ENCODE measurements at regions not wholly inside any gene's neighbourhood (a gene's known extent, or its start where the extent isn't known, plus 50 kb on each side); places are given as distances from the start of the nearest gene placed in this dataset.

GRCh38 chr13:39982745-39983144, 327.3 kb downstream of the COG6 start:
- TF ChIP-seq CTCF (IDR thresholded peaks at IDR 0.05; ENCODE audit: low read length) (no peak), EZH2 (IDR thresholded peaks at IDR 0.05; ENCODE audit: borderline replicate concordance, low read length) (no peak)
